ENCODE measurements at regions not wholly inside any gene's neighbourhood (a gene's known extent, or its start where the extent isn't known, plus 50 kb on each side); places are given as distances from the start of the nearest gene placed in this dataset.

DNA sequence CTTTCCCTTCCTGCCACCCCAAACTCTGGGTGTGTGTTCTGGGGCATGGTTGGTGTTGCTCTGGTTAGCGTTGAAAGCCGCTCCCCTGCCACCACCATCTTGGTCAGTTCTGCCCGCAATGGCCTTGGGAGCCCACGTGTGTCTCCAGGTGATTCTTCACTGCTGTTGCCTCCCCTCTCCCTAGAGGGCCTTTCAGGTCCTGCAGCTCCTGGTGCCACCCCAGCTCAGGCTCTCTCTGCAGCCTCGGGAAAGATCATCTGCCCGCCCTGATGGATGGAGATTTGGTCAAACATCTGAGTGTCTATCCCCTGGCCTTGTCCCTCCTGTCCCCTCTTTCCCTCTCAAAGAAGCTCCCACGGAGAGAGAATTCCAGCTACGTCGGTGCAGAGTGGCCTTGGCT, 241.3 kb downstream of the RBFOX3 start:
- no peak for DNase-seq (ENCODE audit: low read depth, low spot score)
- dilution Hi-C loops (cut with MboI; ENCODE audit: extremely low pct_ligation_motif_present, low sequenced_read_pairs) = no loop called here
- H3K9me1 ChIP-seq (ENCODE audit: control insufficient read depth, extremely low read depth, insufficient read depth, low read length) = no peaks in the 10 kb centered on the region
- no peaks in the 10 kb centered on the region for H4K20me1 ChIP-seq (ENCODE audit: control insufficient read depth, extremely low read depth, insufficient read depth, low read length)
- no peaks in the 10 kb centered on the region for H3K4me1 ChIP-seq (ENCODE audit: control insufficient read depth, extremely low read depth, insufficient read depth, low read length)
- H3K27ac ChIP-seq (ENCODE audit: control insufficient read depth, insufficient read depth, low read length) = no peak overlapping the region
- no peak overlapping the region for H2AFZ ChIP-seq (ENCODE audit: control insufficient read depth, low read length)
- H3K36me3 ChIP-seq (ENCODE audit: control insufficient read depth in 2 of 2, extremely low read depth in 1 of 2, insufficient read depth in 2 of 2, low read length in 2 of 2) = no peaks in the 10 kb centered on the region
- TF ChIP-seq EZH2 (IDR thresholded peaks at IDR 0.05; ENCODE audit: low read length) = no peak
- TF ChIP-seq, protein P1, sequence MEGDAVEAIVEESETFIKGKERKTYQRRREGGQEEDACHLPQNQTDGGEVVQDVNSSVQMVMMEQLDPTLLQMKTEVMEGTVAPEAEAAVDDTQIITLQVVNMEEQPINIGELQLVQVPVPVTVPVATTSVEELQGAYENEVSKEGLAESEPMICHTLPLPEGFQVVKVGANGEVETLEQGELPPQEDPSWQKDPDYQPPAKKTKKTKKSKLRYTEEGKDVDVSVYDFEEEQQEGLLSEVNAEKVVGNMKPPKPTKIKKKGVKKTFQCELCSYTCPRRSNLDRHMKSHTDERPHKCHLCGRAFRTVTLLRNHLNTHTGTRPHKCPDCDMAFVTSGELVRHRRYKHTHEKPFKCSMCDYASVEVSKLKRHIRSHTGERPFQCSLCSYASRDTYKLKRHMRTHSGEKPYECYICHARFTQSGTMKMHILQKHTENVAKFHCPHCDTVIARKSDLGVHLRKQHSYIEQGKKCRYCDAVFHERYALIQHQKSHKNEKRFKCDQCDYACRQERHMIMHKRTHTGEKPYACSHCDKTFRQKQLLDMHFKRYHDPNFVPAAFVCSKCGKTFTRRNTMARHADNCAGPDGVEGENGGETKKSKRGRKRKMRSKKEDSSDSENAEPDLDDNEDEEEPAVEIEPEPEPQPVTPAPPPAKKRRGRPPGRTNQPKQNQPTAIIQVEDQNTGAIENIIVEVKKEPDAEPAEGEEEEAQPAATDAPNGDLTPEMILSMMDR (optimal IDR thresholded peaks at IDR 0.05 in 1 of 3, IDR thresholded peaks at IDR 0.05 in 1 of 3, conservative IDR thresholded peaks at IDR 0.05 in 1 of 3; ENCODE audit: extremely low read depth in 1 of 3, insufficient read depth in 2 of 3, low read length in 3 of 3) = no peak
- no peaks in the 10 kb centered on the region for H3K9me3 ChIP-seq (ENCODE audit: control insufficient read depth, low read depth, low read length)
- no peak overlapping the region for H3K4me2 ChIP-seq (ENCODE audit: control insufficient read depth, extremely low read depth, insufficient read depth, low read depth, low read length)
- H3K79me2 ChIP-seq (ENCODE audit: control insufficient read depth, insufficient read depth, low read length) = no peaks in the 10 kb centered on the region
- no peak overlapping the region for H3K4me3 ChIP-seq (ENCODE audit: control insufficient read depth in 2 of 3, extremely low read depth in 1 of 3, insufficient read depth in 2 of 3, low read depth in 1 of 3, low read length in 3 of 3)
- no peak for FAIRE-seq
- H3K9ac ChIP-seq (ENCODE audit: control insufficient read depth, extremely low read depth, insufficient read depth, low read length) = no peak overlapping the region
- peaks cover 35% of the 10 kb centered on the region for H3K27me3 ChIP-seq (ENCODE audit: control insufficient read depth, extremely low read depth, insufficient read depth, low read length)

DNA sequence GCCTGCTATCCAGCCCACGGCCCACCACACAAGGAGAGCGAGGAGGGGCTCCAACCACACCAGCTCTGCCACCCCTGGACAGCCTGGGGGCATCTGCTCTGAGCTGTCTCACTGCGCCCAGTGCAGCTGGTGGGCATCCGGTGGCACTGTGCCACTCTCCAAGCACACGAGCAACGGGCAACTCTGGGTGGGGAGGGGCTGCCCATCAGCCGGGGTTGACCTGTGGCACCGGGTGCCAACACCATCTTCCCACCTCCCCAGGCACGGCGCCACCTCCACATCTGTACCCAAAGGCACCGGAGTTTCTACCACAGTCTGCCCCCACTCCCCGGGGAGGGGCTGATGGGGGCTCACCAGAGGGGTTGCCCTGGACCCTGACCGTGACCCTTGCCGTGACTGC, 241.8 kb downstream of the RBFOX3 start:
- dilution Hi-C loops (cut with MboI; ENCODE audit: extremely low pct_ligation_motif_present, low sequenced_read_pairs) = no loop called here
- Histone ChIP-seq H3K9me3 (ENCODE audit: control insufficient read depth, low read depth, low read length) (no peaks in the 10 kb centered on the region), H3K4me2 (ENCODE audit: control insufficient read depth, extremely low read depth, insufficient read depth, low read depth, low read length) (no peak overlapping the region), H4K20me1 (ENCODE audit: control insufficient read depth, extremely low read depth, insufficient read depth, low read length) (no peaks in the 10 kb centered on the region), H3K9ac (ENCODE audit: control insufficient read depth, extremely low read depth, insufficient read depth, low read length) (no peak overlapping the region), H3K79me2 (ENCODE audit: control insufficient read depth, insufficient read depth, low read length) (no peaks in the 10 kb centered on the region), H3K27me3 (ENCODE audit: control insufficient read depth, extremely low read depth, insufficient read depth, low read length) (peaks cover 31% of the 10 kb centered on the region), H3K9me1 (ENCODE audit: control insufficient read depth, extremely low read depth, insufficient read depth, low read length) (no peaks in the 10 kb centered on the region), H3K4me1 (ENCODE audit: control insufficient read depth, extremely low read depth, insufficient read depth, low read length) (no peaks in the 10 kb centered on the region), H3K4me3 (ENCODE audit: control insufficient read depth in 2 of 3, extremely low read depth in 1 of 3, insufficient read depth in 2 of 3, low read depth in 1 of 3, low read length in 3 of 3) (no peak overlapping the region), H3K36me3 (ENCODE audit: control insufficient read depth in 2 of 2, extremely low read depth in 1 of 2, insufficient read depth in 2 of 2, low read length in 2 of 2) (no peaks in the 10 kb centered on the region), H3K27ac (ENCODE audit: control insufficient read depth, insufficient read depth, low read length) (no peak overlapping the region), H2AFZ (ENCODE audit: control insufficient read depth, low read length) (no peak overlapping the region)
- FAIRE-seq (no peak), DNase-seq (ENCODE audit: low read depth, low spot score) (no peak)
- no peak for TF ChIP-seq EZH2 (IDR thresholded peaks at IDR 0.05; ENCODE audit: low read length)
- TF ChIP-seq, protein P1 (optimal IDR thresholded peaks at IDR 0.05 in 1 of 3, IDR thresholded peaks at IDR 0.05 in 1 of 3, conservative IDR thresholded peaks at IDR 0.05 in 1 of 3; ENCODE audit: extremely low read depth in 1 of 3, insufficient read depth in 2 of 3, low read length in 3 of 3) = no peak

All from keratinocyte (primary cell).